Fibroblast of the aortic adventitia (primary cell): ENCODE measurements at regions not wholly inside any gene's neighbourhood (a gene's known extent, or its start where the extent isn't known, plus 50 kb on each side); places are given as distances from the start of the nearest gene placed in this dataset.
A peak's percentile ranks its signal among the peaks of the same experiment; 100 is the strongest.
"Not testable (repeated sequence)": the region's sequence is repeated elsewhere in the genome, so short reads cannot be mapped to it uniquely, and the experiment has no call there.

ENCODE experiments used
- DNase-seq: peaks from one replicate; pipeline ENCODE4 v3.0.0-alpha.2; 2010; ENCODE audit warnings: low read depth
- H3K4me3 ChIP-seq: 2 replicates; pipeline ENCODE4 v1.5.1; 2011; ENCODE audit warnings: low read depth, mild to moderate bottlenecking, control low read depth, low read length, moderate library complexity
- TF ChIP-seq, protein P1 (sequence below): IDR thresholded peaks from 2 replicates; pipeline ENCODE4 v1.5.1; 2011; ENCODE audit warnings: mild to moderate bottlenecking, low read length, control low read depth, inconsistent platforms; ENCODE audit not compliant: insufficient read depth

DNA sequence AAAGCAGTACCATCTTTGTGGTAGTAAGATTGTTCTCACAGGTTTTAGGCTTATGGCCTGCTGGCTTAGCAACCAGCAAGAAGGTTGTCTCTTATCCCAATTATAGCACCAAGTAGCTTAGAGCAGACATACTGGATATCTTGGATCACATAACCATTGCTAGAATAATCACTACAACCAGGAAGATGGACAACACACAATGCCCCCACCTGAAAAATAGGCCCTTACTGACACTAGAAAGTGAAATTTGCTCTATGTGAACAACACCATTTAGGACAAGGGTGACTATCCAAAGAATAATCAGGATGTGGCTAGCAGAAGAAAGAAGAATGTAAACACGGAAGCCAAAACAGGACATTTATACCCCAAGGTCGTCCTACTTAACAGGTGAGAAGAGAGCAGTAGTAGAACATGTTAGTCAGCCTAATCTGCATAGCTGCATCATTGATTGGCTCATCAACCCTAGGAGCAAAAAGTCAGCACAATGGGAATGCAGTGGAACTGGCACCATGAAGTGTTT lies 172.7 kb upstream of the MARCKS start:
- no peak for DNase-seq
- no peak overlapping the region for H3K4me3 ChIP-seq
- TF ChIP-seq, protein P1, sequence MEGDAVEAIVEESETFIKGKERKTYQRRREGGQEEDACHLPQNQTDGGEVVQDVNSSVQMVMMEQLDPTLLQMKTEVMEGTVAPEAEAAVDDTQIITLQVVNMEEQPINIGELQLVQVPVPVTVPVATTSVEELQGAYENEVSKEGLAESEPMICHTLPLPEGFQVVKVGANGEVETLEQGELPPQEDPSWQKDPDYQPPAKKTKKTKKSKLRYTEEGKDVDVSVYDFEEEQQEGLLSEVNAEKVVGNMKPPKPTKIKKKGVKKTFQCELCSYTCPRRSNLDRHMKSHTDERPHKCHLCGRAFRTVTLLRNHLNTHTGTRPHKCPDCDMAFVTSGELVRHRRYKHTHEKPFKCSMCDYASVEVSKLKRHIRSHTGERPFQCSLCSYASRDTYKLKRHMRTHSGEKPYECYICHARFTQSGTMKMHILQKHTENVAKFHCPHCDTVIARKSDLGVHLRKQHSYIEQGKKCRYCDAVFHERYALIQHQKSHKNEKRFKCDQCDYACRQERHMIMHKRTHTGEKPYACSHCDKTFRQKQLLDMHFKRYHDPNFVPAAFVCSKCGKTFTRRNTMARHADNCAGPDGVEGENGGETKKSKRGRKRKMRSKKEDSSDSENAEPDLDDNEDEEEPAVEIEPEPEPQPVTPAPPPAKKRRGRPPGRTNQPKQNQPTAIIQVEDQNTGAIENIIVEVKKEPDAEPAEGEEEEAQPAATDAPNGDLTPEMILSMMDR: no peak

DNA sequence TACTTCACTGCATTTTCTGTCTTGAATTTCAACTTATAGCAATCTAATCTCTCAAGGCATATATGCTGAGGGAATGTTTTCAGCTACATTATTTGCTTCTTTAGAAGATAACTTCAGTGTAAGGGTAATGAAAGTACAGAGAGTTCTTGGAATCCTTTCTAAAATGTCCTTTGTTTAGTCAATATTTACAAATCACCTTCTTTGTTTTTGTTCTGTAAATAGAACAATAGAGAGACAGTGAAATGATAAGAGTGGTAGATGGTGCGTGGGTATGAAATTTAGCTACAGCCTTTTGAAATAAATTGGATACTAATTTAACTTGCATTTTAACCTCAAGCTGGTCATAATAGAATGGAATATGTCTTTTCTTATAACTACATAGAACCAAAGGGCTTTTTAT lies 171.1 kb upstream of the MARCKS start:
- no peak overlapping the region for H3K4me3 ChIP-seq
- TF ChIP-seq, protein P1: no peak
- no peak for DNase-seq

DNA sequence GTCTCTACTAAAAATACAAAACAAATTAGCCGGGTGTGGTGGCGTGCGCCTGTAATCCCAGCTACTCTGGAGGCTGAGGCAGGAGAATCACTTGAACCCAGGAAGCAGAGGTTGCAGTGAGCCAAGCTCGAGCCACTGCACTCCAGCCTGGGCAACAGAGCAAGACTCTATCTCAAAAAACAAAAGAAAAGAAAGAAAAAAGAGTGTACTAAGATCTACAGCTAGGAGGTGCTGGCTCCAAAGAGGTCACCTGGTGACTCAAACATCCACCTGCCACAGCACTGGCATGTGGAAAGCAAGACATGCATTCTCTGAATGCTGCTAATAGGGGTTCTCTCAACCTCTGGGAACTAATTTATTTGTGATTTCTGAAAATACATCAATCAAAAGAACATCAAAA lies 167.5 kb upstream of the MARCKS start:
- DNase-seq, H3K4me3 ChIP-seq: not testable (repeated sequence)

DNA sequence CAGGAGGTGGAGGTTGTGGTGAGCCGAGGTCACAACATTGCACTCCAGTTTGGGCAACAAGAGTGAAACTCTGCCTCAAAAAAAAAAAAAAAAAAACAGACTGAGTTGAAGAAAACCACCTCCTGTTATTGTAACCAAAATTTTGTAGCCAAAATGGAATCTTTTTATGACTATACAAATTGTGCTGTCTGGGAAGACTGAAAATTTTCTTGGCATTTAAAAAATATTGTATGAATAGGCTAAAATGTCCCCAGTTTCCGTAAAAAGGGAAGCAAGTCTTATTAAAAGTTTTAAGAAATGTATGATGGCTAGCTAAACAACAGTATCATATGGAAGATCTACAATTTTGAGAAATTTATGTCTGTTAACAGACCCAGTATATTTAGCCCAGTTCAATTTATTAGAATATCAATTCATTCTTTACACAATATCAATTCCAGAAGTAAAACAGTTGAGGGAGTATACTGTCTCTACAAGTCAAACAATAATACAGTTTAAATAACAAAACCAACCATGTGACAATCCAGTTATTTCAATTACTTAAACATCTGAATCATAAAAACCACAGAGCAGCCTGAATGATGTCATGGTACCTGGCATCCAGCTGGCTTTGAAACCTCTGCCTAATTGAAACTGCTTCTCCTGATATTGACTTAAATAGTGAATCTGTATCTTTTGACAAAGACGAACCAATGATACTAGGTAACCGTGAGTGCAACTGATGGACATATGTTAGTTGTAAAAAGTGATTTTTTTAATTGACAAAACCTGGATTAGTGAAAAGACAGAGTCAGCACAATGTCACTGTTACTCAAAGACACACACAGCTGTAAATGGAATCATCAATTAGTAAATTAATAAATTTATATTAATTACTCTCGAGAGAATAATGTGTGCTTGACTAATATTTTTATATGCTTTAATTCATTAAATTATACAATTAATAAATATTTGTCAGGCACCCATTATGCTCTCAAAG lies 166.6 kb upstream of the MARCKS start:
- H3K4me3 ChIP-seq: no peak overlapping the region
- TF ChIP-seq, protein P1: no peak
- peak; percentile 89 for DNase-seq

DNA sequence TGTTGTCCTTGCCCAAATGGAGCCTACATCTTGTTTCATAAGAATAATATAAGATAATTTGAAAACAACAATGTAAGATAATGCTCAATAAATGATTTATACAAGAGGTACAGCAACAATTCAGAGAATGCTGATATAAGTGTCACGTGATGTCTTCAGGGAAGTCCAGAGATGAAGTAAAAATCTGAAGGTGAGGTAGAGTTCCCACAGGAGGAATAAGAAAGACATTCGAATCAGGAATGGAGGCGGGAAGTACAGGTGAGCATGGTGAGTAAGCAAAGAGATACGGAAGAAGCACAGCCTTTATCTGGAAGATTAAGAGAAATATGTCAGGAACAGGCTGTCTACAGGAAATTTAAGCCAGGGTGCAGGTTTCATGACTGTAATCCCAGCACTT lies 165.9 kb upstream of the MARCKS start:
- DNase-seq: no peak
- no peak overlapping the region for H3K4me3 ChIP-seq
- TF ChIP-seq, protein P1: no peak

DNA sequence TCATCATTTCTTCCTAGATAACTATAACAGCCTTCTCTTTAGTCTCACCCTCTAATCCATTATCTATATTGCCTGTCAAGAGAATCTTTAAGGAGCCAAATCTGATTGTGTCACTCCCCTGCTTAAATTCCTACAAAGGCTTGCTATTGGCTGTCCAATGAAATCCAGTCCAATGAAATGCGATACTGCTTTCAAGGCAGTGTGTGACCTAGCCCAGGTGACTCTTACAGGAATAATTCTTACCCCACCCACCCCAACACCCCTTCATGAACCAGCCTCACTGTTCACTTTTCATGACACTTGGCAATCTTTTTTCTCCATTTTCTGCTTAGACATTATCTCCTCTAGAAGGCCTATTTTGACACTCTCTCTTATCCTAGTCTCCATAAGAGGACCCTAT lies 163.3 kb upstream of the MARCKS start:
- H3K4me3 ChIP-seq: no peak overlapping the region
- TF ChIP-seq, protein P1: no peak
- DNase-seq: peak; percentile 33

DNA sequence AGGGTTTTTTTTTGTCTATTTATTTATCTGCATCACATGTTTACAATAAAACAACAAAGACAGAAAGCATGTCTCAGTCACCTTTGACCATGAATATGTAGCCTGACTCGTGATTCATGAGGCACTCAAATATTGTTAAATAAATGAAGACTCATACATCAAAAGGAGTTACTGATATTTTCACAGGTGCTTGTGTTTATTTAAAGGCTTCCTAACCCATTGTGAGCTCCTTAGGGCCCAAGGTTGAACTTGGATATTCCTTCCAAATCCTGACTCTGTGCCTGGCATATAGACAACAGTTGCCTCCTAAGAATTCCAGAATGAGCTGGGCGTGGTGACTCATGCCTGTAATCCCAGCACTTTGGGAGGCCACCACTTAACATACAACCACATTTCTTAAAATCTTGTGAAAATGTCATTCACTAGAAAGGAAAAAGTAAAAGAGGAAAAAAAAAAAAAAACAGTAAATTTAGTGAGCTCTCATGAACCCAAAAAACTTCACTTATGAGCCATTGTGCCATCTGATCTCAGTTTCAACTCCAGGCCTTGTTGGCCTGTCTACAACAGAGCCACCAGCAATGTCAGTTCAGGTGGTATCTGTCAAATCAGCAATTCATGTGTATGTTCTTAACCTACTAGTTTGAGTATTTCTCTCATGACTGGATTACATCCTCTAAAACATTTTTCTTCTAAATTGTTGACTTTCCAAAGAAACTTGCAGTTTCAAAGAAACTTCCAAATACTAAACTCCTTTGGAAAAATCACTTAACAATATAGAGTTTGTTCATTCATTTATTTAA lies 162.7 kb upstream of the MARCKS start:
- DNase-seq: peak; percentile 71
- TF ChIP-seq, protein P1: no peak
- no peak overlapping the region for H3K4me3 ChIP-seq
